KOPT-K1 (cell line): ENCODE measurements at regions not wholly inside any gene's neighbourhood (a gene's known extent, or its start where the extent isn't known, plus 50 kb on each side); places are given as distances from the start of the nearest gene placed in this dataset.

Experiments
- H3K27ac ChIP-seq: fragments of 200-600 bp; sonication (generic); 2 replicates; pipeline ENCODE4 v1.5.1; 2016; ENCODE audit warnings: antibody characterized with exemption, mild to moderate bottlenecking, low read depth, low read length; ENCODE audit not compliant: poor library complexity, severe bottlenecking
- H3K36me3 ChIP-seq: fragments of 200-600 bp; sonication (generic); 2 replicates; pipeline ENCODE4 v1.5.1; 2017; ENCODE audit warnings: antibody characterized with exemption, mild to moderate bottlenecking, low read length, moderate library complexity; ENCODE audit not compliant: insufficient read depth
- H3K9me3 ChIP-seq: fragments of 200-600 bp; sonication (generic); 2 replicates; pipeline ENCODE4 v1.5.1; 2017; ENCODE audit warnings: antibody characterized with exemption, low read length, mild to moderate bottlenecking; ENCODE audit not compliant: insufficient read depth, poor library complexity, severe bottlenecking

- Histone ChIP-seq H3K36me3 (no peaks in the 10 kb centered on the region), H3K9me3 (no peaks in the 10 kb centered on the region), H3K27ac (peak overlapping the region; percentile 61)
Measured at GRCh38 chr9:676780-677438, 164.6 kb upstream of the DMRT1 start.

GRCh38 chr9:677461-678097 is 163.9 kb upstream of the DMRT1 start:
- H3K27ac ChIP-seq: peak overlapping the region; percentile 61
- no peaks in the 10 kb centered on the region for H3K9me3 ChIP-seq
- no peaks in the 10 kb centered on the region for H3K36me3 ChIP-seq

DNA sequence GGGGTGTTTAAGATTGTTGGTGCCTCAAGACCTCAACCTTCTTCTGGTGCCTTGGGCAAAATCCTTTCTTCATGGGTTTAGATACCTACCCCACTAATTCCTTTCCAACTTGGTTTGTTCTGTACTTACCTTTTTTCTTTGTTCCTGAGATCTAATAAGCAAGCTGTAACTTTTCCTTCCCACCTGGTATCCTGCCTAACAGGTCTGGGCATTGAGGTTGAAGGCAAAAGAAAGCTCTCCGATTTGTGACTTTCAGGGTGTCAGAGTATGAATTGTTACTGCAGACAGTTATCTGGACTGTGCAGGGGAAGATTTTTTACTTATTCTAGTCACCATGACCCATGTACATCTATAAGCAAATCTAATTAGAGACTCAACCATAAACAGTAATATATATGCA is 162.6 kb upstream of the DMRT1 start:
- H3K36me3 ChIP-seq: no peaks in the 10 kb centered on the region
- no peak overlapping the region for H3K27ac ChIP-seq

GRCh38 chr9:679462-679861 is 162.0 kb upstream of the DMRT1 start:
- Histone ChIP-seq H3K36me3 (no peaks in the 10 kb centered on the region), H3K27ac (no peak overlapping the region), H3K9me3 (no peaks in the 10 kb centered on the region)

More for the DNA sequence above, 162.6 kb upstream of the DMRT1 start:
- no peaks in the 10 kb centered on the region for H3K9me3 ChIP-seq

- Histone ChIP-seq H3K36me3 (no peaks in the 10 kb centered on the region), H3K27ac (no peak overlapping the region), H3K9me3 (no peaks in the 10 kb centered on the region)
Measured at GRCh38 chr9:680106-680505, 161.4 kb upstream of the DMRT1 start.

DNA sequence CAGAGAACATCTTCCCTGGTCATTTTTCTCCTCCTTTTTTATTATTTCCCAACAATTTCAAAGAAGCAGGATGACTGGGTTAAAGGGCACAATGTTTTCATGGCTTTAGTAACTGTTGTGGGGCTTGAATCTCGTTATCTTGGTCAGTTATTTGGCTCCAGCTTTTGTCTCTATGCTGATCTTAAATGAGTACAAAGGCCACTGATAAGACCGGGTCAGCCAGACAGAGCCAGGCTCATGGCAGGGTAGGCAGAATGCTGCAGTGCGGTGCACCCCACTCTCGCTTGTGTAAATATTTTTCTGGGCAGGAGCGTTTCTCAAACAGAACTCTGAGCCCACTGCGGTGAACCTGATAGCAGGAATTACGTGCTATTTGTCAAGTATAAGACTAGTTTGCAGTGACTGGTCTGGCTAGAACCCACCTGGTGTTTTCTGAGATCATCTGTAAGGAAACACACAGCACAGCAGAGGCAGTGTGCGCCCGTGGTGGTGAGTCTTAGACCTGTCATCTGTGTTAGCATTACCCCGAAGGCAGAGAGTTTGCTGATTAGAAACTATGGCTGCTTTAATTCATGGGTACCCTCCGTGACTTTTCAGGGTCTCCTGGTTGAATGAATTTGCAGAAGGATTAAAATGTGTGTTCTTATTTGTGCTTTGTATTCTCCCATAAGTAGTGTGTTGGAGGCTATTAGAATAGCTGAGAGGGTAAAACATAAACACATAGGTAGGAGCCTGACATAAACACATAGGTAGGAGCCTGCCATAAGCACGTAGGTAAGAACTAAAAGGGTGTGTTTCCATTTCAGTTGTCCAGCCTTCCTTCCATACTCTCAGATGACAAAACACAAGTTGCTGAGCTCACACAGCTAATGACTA is 158.6 kb upstream of the DMRT1 start:
- H3K27ac ChIP-seq: no peak overlapping the region

GRCh38 chr9:683509-684021 is 157.9 kb upstream of the DMRT1 start:
- H3K9me3 ChIP-seq: no peaks in the 10 kb centered on the region
- H3K27ac ChIP-seq: no peak overlapping the region
- no peaks in the 10 kb centered on the region for H3K36me3 ChIP-seq

More for the DNA sequence above, 158.6 kb upstream of the DMRT1 start:
- Histone ChIP-seq H3K9me3 (no peaks in the 10 kb centered on the region), H3K36me3 (no peaks in the 10 kb centered on the region)

DNA sequence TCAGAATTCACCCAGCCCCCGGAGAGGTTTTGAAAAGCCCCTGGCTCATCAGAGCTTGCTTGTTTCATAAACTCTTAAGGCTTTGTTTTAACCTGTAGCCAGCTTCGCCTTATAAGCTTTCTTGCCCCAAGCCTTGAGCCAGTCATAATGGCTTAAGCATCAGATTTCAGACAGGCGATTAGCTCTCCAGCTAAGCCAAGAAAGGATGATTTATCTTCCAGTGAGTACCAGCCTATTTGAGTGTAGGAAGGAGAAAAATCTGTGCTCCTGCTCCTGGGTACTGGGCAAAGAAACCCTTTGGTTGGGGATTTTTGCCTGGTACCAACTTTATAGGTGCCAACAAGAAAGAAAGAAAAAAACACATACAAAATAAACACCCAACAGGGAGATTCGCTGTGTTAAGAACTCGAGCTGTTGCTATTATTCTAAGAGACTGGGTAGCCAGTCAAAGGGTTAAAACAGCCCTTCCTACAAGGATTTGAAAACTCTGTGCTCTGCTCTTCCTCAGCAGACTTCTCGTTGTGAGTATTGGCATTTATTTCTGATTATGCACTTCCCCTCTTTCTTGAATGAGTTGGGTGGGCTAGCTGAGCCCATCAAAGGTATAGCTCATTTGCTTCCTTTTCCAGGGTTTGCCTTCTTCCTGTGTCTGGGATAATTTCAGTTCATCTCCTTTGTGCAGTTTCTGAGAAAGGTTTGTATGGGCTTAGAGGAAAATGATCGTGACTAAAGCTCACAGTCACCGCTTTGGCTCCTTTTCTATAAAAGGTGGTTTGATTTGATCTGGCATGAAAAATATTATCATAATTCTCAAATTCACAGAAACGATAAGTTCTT is 157.2 kb upstream of the DMRT1 start:
- Histone ChIP-seq H3K9me3 (no peaks in the 10 kb centered on the region), H3K27ac (no peak overlapping the region), H3K36me3 (no peaks in the 10 kb centered on the region)

GRCh38 chr9:684941-685340 is 156.6 kb upstream of the DMRT1 start:
- Histone ChIP-seq H3K36me3 (no peaks in the 10 kb centered on the region), H3K9me3 (no peaks in the 10 kb centered on the region), H3K27ac (no peak overlapping the region)

DNA sequence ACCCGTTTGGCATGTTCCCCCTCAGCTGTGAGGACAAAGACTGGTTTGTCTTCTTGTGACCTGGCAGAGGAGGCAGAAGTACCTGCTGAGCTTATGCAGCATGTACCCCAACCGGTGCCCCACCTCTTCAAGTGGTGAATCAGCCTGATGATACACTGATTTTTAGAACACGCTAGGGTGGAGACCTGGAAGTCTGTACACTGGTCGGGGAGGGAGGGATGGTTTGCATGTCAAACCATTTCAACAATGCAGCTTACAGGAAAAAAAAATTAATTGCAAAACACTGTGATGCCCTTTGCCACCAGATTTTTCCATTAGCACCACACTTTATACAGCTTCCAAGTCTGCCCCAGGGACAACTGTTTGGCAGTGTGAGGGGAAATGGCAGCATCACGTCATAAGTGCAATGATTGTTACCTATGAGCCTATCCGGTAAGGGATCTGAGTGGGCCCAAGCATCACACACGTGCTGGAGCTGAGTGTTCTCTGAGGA is 155.1 kb upstream of the DMRT1 start:
- Histone ChIP-seq H3K36me3 (no peaks in the 10 kb centered on the region), H3K27ac (no peak overlapping the region), H3K9me3 (no peaks in the 10 kb centered on the region)

- H3K36me3 ChIP-seq: no peaks in the 10 kb centered on the region
- no peaks in the 10 kb centered on the region for H3K9me3 ChIP-seq
- H3K27ac ChIP-seq: no peak overlapping the region
Measured at GRCh38 chr9:687034-687785, 154.3 kb upstream of the DMRT1 start.

DNA sequence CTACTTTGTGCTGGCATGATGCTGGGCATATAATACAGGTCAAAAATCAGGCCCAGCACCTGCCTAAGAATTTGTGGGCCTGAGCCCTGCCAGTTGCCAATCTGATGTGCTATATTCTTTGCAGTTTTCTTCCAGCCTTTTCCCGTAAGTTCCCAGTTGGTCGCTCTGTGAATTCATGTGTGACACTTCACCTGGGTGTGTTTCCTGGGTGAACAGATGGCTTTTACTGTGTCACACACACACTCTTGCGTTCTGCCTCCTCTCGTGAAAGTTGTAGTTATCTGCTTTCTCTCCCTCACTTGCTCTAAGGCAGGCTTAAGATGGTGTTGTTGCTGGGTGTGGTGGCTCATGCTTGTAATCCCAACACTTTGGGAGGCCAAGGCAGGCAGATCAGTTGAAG is 153.5 kb upstream of the DMRT1 start:
- no peaks in the 10 kb centered on the region for H3K9me3 ChIP-seq
- H3K36me3 ChIP-seq: no peaks in the 10 kb centered on the region
- no peak overlapping the region for H3K27ac ChIP-seq

DNA sequence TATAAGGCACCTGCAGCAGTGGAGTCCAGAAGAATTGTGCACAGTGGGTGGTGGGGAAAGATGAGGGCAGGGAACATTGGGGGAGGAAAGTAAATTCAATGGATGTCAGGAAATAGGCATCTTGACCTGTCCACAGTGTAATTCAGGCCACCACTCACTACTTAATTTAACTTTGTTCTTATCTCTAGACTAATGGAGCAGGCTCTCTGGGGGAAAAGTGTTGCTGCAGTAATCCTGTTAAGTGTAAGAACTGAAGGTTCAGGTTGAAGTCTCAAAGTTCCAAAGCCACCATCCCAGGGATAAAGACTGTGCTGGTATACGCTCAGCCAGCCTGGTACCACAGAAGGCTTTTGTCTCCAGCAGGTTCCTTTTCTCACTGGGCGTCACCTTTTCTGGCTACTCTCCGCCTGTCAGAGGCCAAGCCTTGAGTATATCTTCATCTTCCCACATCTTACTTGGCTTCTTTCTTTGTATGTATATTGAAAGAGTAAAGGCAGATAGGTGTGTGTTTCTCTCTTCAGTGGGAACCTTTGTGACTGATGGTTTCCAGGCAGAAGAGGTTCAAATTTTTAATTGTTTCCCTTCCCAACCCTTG is 150.9 kb upstream of the DMRT1 start:
- no peaks in the 10 kb centered on the region for H3K36me3 ChIP-seq
- H3K9me3 ChIP-seq: no peaks in the 10 kb centered on the region
- H3K27ac ChIP-seq: no peak overlapping the region
